ENCODE measurements at regions not wholly inside any gene's neighbourhood (a gene's known extent, or its start where the extent isn't known, plus 50 kb on each side); places are given as distances from the start of the nearest gene placed in this dataset.

GRCh38 chr5:75985077-75985476 is 98.1 kb upstream of the SV2C start:
- no peak for TF ChIP-seq CTCF (IDR thresholded peaks at IDR 0.05)
- TF ChIP-seq EZH2 (IDR thresholded peaks at IDR 0.05) = no peak

Measured in neural progenitor cell (in vitro differentiated cells).